Choroid plexus epithelial cell (primary cell): ENCODE measurements at regions not wholly inside any gene's neighbourhood (a gene's known extent, or its start where the extent isn't known, plus 50 kb on each side); places are given as distances from the start of the nearest gene placed in this dataset.

ENCODE experiments used
- DNase-seq: peaks from one replicate; pipeline ENCODE4 v3.0.0-alpha.2; 2010; ENCODE audit warnings: low read depth
- H3K4me3 ChIP-seq: 2 replicates; pipeline ENCODE4 v1.5.1; 2011; ENCODE audit warnings: low read depth, mild to moderate bottlenecking, control low read depth, low read length, moderate library complexity
- TF ChIP-seq, protein P1 (sequence below): conservative IDR thresholded peaks from 2 replicates; pipeline ENCODE4 v1.5.1; 2011; ENCODE audit warnings: low read depth, mild to moderate bottlenecking, control low read depth, inconsistent platforms, low read length, moderate library complexity

DNA sequence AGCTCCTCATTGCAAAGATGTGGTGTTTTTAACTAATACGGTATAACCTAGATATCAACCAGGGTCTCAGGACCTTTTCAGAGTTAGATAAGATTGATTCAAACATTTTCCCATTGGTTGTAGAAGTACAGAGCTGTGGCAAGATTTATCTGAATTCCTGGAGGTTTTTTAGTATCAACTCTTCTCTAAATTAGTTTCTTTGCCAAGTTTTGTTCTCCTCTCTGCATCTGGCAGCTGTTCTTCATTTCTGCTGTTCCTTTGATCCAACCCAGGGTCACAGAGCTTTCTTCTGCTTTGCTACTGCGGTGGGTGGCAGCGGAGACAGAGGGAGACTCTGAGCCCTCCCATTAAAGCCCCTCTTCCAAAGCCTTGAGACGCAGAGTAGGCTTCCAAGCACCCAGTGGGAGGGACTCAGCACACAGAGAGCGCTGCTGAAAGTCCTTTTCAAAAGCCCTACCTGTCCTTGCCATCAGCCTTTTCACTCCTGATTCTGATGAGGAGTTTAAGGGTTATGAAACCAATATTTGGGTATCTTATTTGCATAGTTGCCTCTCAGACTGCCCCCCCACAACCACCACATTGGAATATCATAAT, 146.3 kb upstream of the EEPD1 start:
- TF ChIP-seq, protein P1, sequence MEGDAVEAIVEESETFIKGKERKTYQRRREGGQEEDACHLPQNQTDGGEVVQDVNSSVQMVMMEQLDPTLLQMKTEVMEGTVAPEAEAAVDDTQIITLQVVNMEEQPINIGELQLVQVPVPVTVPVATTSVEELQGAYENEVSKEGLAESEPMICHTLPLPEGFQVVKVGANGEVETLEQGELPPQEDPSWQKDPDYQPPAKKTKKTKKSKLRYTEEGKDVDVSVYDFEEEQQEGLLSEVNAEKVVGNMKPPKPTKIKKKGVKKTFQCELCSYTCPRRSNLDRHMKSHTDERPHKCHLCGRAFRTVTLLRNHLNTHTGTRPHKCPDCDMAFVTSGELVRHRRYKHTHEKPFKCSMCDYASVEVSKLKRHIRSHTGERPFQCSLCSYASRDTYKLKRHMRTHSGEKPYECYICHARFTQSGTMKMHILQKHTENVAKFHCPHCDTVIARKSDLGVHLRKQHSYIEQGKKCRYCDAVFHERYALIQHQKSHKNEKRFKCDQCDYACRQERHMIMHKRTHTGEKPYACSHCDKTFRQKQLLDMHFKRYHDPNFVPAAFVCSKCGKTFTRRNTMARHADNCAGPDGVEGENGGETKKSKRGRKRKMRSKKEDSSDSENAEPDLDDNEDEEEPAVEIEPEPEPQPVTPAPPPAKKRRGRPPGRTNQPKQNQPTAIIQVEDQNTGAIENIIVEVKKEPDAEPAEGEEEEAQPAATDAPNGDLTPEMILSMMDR, result no peak

DNA sequence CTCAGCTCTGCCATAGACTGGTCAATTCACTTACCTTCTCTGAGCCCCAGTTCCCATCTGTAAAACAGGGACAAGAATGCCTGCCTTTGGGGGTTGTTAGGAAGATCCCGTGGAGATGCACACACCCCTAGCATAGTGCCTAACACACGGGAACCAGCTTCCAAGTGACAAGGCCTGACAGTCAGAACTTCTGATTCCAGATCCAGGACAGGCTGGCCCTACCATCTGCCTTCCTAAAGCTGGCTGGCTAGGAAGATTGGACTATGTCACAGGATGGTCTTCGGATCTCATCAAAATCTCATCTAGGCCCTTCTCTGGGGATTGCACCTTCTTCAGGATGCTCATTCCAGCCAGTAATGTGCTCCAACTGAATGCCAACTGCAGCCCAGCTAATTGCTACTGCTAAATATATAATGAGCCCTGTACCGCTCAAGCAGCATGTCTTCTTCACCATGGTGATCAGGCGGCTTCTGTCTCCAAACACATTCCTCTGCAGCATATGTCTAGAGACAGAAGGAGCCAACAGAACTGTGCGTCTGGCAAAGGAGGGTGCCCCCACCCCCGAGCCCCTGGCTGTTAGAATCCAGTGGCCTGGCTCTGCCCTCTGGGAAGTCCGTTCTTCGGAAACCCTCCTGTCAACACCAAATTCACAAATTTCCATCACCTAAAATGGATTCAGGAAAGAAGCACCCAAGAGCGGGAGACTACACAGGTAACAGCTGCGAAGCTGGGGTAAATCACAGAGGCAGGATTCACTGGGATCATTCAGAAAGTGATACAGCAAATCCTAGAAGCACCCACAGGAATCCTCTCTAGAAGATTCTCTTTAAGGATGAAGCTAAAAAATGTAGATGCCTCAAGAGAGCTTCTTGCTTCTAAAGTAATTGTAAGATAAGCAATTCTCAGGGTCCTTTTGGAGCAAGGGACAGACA, 142.1 kb upstream of the EEPD1 start:
- TF ChIP-seq, protein P1, result no peak
- DNase-seq, result no peak

More for the DNA sequence above, 146.3 kb upstream of the EEPD1 start:
- no peak overlapping the region for H3K4me3 ChIP-seq
- peak; percentile 19 for DNase-seq

DNA sequence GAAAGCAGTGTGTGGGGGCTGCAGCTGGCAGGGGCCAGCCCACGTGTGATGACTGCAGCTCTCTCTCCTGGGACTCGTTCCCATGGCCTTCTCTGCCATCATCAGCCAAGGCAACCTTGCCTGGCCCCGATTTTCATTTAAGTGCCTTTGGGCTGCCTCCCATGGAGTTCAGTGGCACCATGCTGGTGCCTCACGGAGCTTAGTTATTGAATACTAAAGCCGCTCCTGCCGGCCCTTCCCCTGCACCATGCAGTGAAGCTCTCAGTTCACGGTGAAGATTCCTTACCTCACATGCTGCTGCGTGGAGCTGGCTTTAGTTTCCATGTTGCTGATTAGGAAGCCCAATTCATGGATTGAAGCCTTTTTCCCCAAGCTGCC, 141.5 kb upstream of the EEPD1 start:
- no peak overlapping the region for H3K4me3 ChIP-seq
- TF ChIP-seq, protein P1, result no peak
- peak; percentile 28 for DNase-seq

More for the DNA sequence above, 142.1 kb upstream of the EEPD1 start:
- H3K4me3 ChIP-seq, result no peak overlapping the region

DNA sequence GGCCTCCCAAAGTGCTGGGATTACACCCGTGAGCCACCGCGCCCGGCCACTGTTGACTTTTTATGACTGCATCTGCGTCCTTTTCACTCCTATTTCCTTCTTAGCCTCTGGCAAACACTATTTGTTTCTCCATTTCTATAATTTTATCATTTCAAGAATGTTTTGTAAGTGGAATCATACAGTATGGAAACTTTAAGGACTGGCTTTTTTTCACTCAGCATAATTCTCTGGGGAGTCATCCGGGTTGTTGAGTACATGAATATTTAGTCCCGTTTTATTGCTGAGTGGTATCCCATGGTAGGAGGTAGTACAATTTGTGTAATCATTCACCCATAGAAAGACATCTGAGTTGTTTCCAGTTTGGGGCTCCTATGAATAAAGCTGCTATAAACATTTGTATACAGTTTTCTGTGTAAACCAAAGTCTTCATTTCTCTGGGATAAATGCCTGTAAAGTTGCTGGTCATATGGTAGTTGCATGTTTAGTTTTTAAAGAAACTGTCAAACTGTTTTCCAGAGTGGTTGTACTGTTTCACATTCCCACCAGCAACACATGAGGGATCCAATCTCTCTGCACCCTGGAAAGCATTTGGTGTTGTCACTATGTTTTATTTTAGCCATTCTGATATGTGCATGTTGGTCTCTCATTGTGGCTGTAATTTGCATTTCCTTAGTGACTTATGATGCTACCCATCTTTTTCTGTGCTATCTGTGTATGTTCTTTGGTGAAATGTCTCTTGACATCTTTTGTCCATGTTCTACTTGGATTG, 139.6 kb upstream of the EEPD1 start:
- no peak overlapping the region for H3K4me3 ChIP-seq
- TF ChIP-seq, protein P1, result no peak
- DNase-seq, result no peak

DNA sequence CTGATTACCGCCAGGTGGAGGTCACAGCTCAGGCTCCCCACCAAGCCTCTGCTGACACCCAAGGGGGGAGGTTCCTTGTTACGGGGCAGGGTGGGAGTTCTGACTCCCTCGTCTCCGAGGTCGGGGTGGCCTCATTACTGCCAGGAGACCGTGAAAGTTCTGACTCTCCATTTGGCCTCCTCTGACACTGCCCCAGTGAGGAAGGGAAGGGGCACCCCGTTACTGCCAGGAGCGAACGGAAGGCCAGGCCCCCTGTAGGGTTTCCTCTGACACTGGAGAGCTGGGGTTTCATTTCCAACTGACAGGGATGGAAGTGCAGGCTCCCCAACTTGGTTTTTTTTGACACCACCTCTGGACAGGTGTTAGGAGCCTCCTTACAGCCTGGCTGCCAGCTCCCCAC, 138.1 kb upstream of the EEPD1 start:
- DNase-seq, result no peak

DNA sequence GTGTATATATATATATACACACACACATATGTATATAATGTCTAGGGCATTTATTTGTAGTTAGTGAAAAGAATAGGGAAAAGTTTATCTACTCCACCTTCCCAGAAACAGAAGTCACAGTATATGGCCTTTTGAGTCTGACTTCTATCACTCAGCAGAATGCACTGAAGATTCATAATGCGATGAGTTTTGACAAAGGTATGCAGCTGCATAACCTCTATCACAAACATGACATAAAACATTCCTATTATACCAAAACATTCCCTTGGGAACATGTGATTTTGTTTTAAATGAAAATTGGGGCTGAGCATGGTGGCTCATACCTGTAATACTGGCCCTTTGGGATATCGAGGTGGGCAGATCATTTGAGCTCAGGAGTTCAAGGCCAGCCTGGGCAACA, 137.3 kb upstream of the EEPD1 start:
- peak; percentile 72 for DNase-seq
- no peak overlapping the region for H3K4me3 ChIP-seq
- TF ChIP-seq, protein P1, result no peak

More for the DNA sequence above, 138.1 kb upstream of the EEPD1 start:
- TF ChIP-seq, protein P1, result no peak
- no peak overlapping the region for H3K4me3 ChIP-seq
